ENCODE measurements at regions not wholly inside any gene's neighbourhood (a gene's known extent, or its start where the extent isn't known, plus 50 kb on each side); places are given as distances from the start of the nearest gene placed in this dataset.

GRCh38 chrX:69313617-69314290, 148.5 kb upstream of the PJA1 start:
- H3K36me3 ChIP-seq (ENCODE audit: insufficient read depth, low read length) = no peaks in the 10 kb centered on the region
- H3K9me3 ChIP-seq (ENCODE audit: low read length) = no peaks in the 10 kb centered on the region
- no peaks in the 10 kb centered on the region for H3K4me1 ChIP-seq (ENCODE audit: insufficient read depth, low read length, severe bottlenecking)
- H3F3A ChIP-seq (ENCODE audit: insufficient read depth, low read length) = no peaks in the 10 kb centered on the region
- no peak overlapping the region for H3K27ac ChIP-seq (ENCODE audit: low read depth, low read length, poor library complexity, severe bottlenecking)
- H3K9me2 ChIP-seq (ENCODE audit: low read depth, low read length) = no peaks in the 10 kb centered on the region
- no peak overlapping the region for H3K4me2 ChIP-seq (ENCODE audit: low read length)
- no peaks in the 10 kb centered on the region for H3K27me3 ChIP-seq (ENCODE audit: insufficient read depth, low read length)
- H2AFZ ChIP-seq (ENCODE audit: low read length) = no peak overlapping the region
- no peak for TF ChIP-seq CTCF (IDR thresholded peaks at IDR 0.05; ENCODE audit: low read length)
- no peak for TF ChIP-seq EZH2 (IDR thresholded peaks at IDR 0.05; ENCODE audit: borderline replicate concordance, low read length)
- H4K20me1 ChIP-seq (ENCODE audit: insufficient read depth, low read length) = no peaks in the 10 kb centered on the region
- no peak overlapping the region for H3K9ac ChIP-seq (ENCODE audit: low read length)
- no peak overlapping the region for H3K4me3 ChIP-seq (ENCODE audit: low read depth, low read length, poor library complexity, severe bottlenecking)
- H3K79me2 ChIP-seq (ENCODE audit: insufficient read depth, low read length) = no peaks in the 10 kb centered on the region

- no peaks in the 10 kb centered on the region for H3K4me1 ChIP-seq (ENCODE audit: insufficient read depth, low read length, severe bottlenecking)
- H3F3A ChIP-seq (ENCODE audit: insufficient read depth, low read length) = no peaks in the 10 kb centered on the region
- no peak overlapping the region for H3K4me2 ChIP-seq (ENCODE audit: low read length)
- no peaks in the 10 kb centered on the region for H3K9me3 ChIP-seq (ENCODE audit: low read length)
- no peaks in the 10 kb centered on the region for H4K20me1 ChIP-seq (ENCODE audit: insufficient read depth, low read length)
- H3K9me2 ChIP-seq (ENCODE audit: low read depth, low read length) = no peaks in the 10 kb centered on the region
- no peaks in the 10 kb centered on the region for H3K36me3 ChIP-seq (ENCODE audit: insufficient read depth, low read length)
- TF ChIP-seq EZH2 (IDR thresholded peaks at IDR 0.05; ENCODE audit: borderline replicate concordance, low read length) (no peak), CTCF (IDR thresholded peaks at IDR 0.05; ENCODE audit: low read length) (no peak)
- no peaks in the 10 kb centered on the region for H3K79me2 ChIP-seq (ENCODE audit: insufficient read depth, low read length)
- no peak overlapping the region for H3K27ac ChIP-seq (ENCODE audit: low read depth, low read length, poor library complexity, severe bottlenecking)
- no peak overlapping the region for H2AFZ ChIP-seq (ENCODE audit: low read length)
- H3K4me3 ChIP-seq (ENCODE audit: low read depth, low read length, poor library complexity, severe bottlenecking) = no peak overlapping the region
- no peaks in the 10 kb centered on the region for H3K27me3 ChIP-seq (ENCODE audit: insufficient read depth, low read length)
- no peak overlapping the region for H3K9ac ChIP-seq (ENCODE audit: low read length)
Measured at GRCh38 chrX:69311936-69312670, 146.8 kb upstream of the PJA1 start.

- H3K9me2 ChIP-seq (ENCODE audit: low read depth, low read length) = no peaks in the 10 kb centered on the region
- no peaks in the 10 kb centered on the region for H3K4me1 ChIP-seq (ENCODE audit: insufficient read depth, low read length, severe bottlenecking)
- no peaks in the 10 kb centered on the region for H3K27me3 ChIP-seq (ENCODE audit: insufficient read depth, low read length)
- no peak overlapping the region for H3K9ac ChIP-seq (ENCODE audit: low read length)
- no peaks in the 10 kb centered on the region for H3F3A ChIP-seq (ENCODE audit: insufficient read depth, low read length)
- no peaks in the 10 kb centered on the region for H4K20me1 ChIP-seq (ENCODE audit: insufficient read depth, low read length)
- no peaks in the 10 kb centered on the region for H3K9me3 ChIP-seq (ENCODE audit: low read length)
- no peaks in the 10 kb centered on the region for H3K79me2 ChIP-seq (ENCODE audit: insufficient read depth, low read length)
- no peaks in the 10 kb centered on the region for H3K36me3 ChIP-seq (ENCODE audit: insufficient read depth, low read length)
- no peak overlapping the region for H3K27ac ChIP-seq (ENCODE audit: low read depth, low read length, poor library complexity, severe bottlenecking)
- H3K4me3 ChIP-seq (ENCODE audit: low read depth, low read length, poor library complexity, severe bottlenecking) = no peak overlapping the region
- H2AFZ ChIP-seq (ENCODE audit: low read length) = no peak overlapping the region
- no peak overlapping the region for H3K4me2 ChIP-seq (ENCODE audit: low read length)
- TF ChIP-seq EZH2 (IDR thresholded peaks at IDR 0.05; ENCODE audit: borderline replicate concordance, low read length) = no peak
- no peak for TF ChIP-seq CTCF (IDR thresholded peaks at IDR 0.05; ENCODE audit: low read length)
Measured at GRCh38 chrX:69309074-69309792, 144.0 kb upstream of the PJA1 start.
